ENCODE measurements at regions not wholly inside any gene's neighbourhood (a gene's known extent, or its start where the extent isn't known, plus 50 kb on each side); places are given as distances from the start of the nearest gene placed in this dataset.
"Not testable (repeated sequence)": the region's sequence is repeated elsewhere in the genome, so short reads cannot be mapped to it uniquely, and the experiment has no call there.

DNA sequence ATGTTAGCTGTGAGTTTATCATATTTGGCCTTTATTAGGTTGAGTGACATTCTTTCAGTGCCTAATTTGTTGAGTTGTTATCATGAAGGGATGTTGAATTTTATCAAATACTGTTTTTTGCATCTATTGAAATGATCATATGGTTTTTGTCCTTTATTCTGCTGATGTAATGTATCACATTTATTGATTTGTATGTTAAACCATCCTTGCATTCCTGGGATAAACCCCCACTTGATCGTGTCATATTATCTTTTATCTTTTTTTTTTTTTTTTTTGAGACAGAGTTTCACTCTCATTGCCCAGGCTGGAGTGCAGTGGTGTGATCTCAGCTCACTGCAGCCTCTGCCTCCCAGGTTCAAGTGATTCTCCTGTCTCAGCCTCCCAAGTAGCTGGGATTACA is 51.9 kb upstream of the MFGE8 start:
- intact Hi-C loops (cut with DNase I); DNase-seq: not testable (repeated sequence)

DNA sequence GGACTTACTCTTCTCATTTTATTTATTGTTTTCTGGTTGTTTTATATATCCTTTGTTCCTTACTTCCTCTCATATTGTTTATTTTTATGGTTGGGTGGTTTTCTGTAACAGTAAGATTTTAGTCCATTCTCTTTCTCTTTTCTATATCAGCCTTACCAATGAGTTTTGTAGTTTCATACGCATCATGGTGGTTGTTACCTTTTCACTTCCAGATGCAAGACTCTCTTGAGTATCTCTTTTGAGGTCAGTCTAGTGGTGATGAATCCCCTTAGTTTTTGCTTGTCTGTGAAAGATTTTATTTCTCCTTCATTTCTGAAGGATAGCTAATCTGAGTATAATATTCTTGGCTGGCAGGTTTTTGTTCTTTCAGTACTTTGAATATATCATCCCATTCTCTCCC is 57.1 kb upstream of the MFGE8 start:
- DNase-seq, result no peak
- intact Hi-C loops (cut with DNase I), result no loop called here

DNA sequence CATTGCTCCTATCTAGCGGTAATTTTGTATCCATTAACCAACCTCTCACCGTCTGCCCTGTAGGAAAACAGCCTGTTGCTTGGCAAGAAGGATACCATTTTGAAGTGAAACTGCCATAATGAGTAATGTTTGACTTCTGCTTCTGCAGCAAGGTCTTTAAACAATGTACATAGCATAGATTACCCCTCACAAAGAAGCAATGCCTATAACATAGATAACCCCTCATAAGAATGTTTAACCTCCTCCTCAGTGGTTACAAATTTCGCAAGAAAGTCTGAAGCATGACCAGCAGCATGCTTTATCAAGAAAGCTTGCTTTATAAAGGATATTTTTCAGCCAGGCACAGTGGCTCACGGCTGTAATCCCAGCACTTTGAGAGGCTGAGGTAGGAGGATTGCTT is 61.2 kb upstream of the MFGE8 start:
- DNase-seq, result no peak
- intact Hi-C loops (cut with DNase I), result no loop called here

DNA sequence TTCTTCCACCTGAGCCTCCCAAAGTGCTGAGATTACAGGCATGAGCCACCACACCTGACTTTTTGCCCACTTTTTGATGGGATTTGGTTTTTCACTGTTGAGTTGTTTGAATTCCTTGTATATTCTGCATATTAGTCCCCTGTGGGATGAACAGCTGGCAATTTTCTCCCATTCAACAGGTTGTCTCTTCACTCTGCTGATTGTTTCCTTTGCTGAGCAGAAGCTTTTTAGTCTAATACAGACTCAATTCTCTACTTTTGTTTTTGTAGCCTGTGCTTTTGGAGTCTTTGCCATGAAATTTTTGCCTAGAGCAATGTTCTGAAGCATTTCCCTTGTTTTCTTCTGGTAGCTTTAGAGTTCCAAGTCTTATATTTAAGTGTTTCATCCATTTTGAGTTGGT is 62.7 kb upstream of the MFGE8 start:
- intact Hi-C loops (cut with DNase I), result no loop called here
- DNase-seq, result no peak

DNA sequence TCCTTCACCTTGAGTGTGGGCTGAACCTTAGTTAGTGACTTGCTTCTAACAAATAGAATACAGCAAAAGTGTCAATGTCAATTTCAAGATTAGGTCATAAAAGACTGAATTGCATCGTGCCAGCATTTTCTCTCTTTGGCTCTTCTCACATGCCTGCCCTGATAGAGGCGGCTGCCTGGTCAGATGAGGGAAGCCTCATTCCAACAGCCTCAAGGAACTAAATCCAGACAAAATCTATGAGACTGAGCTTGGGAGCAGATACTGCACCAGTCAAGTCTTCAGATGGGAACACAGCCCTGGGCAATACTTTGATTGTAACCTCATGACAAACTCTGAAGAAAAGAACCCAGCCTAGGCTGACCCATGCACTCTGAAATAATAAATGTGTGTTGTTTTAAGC is 63.5 kb upstream of the MFGE8 start:
- no peak for DNase-seq
- intact Hi-C loops (cut with DNase I), result no loop called here

DNA sequence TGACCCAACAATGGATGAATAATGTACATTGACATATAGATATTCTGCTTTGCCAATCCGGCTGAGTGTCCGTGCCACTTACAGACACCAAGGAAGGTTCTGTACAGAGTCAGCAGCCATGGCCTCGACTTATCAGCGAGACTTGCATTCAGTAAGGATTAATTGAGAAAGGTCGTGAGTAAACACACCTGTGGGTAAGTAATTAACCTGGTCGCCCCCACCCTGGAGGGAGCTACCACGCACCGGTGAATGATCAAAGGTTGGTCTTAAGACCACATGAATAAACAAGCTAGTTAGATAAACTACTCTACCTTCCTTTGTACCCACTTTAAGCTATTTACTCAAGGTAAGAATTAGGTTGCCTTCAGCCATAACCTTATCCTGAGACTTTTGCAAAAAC is 66.5 kb upstream of the MFGE8 start:
- DNase-seq, result peak in 1 of 42 donors; percentile 28
- intact Hi-C loops (cut with DNase I), result no loop called here

DNA sequence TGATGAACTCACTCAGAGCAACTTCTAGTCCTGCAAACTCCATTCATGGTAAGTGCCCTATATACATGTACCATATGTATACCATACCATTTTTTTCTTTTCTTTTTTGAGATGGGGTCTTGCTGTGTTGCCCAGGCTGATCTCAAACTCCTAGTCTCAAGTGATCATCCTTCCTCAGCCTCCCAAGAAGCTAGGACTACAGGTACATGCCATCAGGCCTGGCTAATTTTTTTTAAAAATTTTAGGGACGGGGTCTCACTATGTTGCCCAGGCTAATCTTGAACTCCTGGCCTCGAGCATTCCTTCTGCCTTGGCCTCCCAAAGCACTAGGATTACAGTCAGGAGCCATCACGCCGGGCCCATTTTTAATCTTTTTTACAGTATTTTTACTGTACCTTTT is 67.3 kb upstream of the MFGE8 start:
- DNase-seq, result peak in 1 of 42 donors; percentile 6
- intact Hi-C loops (cut with DNase I), result no loop called here

DNA sequence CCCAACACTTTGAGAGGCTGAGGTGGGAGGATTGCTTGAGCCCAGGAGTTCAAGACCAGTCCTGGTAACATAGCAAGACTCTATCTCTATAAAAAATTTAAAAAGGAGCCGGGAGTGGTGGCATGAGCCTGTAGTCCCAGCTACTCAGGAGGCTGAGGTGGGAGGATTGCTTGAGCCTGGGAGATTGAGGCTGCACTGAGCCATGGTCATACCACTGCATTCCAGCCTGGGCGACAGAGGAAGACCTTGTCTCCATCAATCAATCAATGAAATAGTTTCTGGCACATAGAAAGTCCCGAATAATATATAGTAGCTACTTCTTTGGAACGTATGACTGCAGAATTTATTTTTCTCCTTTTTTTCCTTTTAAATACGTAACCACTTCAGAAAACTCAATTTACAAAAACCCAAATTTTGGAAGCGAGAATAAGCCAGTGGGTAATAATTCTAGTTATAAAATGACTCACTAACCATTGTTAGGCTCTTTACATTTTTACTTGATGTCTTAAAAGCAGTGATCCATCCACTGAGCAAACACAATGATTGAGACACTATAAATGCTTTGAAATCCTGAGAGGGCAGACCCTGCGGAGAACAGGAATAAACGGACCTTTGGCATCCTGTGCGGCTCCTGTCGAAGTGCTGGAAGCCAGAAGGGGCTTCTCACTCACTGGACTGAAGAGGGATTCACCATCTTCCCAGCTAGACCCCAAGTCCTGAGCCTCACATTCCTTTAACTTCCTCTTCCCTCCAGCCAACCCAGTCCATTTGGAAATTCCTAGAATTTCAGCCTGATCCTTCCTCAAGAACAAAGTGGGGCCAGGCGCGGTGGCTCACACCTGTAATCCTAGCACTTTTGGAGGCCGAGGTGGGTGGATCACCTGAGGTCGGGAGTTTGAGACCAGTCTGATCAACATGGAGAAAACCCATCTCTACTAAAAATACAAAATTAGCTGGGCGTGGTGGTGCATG is 68.4 kb upstream of the MFGE8 start:
- DNase-seq, result peak in 1 of 42 donors; percentile 17
- intact Hi-C loops (cut with DNase I), result no loop called here

DNA sequence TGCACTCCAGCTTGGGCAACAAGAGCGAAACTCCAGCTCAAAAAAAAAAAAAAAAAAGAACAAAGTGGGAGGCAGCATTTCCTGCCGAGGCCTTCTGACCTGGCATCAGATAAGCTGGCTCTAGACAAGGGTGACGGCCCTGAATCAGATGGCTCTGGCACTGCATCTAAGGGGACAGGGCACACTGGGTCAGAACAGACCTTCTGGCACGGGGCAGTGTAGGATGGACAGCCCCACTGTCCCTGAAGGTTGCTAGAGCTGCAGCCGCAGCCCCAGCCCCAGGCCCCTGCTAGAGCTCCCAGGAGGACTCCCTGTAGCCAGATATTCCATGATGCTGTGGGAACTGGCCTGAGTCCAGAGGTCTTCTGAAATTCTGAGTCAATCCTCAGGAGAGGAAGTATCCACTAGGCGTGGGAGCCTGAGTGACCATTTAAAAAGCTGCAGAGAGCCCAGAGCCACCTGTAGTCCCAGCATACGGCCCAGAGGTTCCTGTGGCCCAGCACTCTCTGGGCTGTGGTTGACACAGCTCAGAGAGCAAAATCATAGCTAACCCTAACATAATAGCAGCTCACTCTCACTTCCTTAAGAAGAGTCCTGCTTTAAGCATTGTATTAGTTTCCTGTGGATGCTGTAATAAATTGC is 69.2 kb upstream of the MFGE8 start:
- peak in 1 of 42 donors; percentile 32 for DNase-seq
- intact Hi-C loops (cut with DNase I), result no loop called here

DNA sequence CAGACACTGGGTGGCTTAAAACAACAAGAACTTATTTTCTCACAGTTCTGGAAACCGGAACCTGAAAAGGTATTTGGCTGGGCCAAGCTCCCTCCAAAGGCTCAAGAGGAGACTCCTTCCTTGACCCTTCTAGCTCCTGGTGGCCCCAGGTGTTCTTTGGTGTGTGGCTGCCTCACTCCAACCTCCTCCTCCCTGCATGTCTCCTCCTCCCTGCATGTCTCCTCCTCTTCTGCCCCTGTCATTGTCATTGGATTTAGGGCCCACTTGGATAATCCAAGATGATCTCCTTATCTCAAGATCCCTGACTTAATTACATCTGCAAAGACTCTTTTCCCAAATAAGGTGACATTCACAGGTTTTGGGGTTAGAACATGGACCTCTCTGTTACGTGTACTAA is 69.8 kb upstream of the MFGE8 start:
- peak in 1 of 42 donors; percentile 8 for DNase-seq
- intact Hi-C loops (cut with DNase I), result no loop called here

DNA sequence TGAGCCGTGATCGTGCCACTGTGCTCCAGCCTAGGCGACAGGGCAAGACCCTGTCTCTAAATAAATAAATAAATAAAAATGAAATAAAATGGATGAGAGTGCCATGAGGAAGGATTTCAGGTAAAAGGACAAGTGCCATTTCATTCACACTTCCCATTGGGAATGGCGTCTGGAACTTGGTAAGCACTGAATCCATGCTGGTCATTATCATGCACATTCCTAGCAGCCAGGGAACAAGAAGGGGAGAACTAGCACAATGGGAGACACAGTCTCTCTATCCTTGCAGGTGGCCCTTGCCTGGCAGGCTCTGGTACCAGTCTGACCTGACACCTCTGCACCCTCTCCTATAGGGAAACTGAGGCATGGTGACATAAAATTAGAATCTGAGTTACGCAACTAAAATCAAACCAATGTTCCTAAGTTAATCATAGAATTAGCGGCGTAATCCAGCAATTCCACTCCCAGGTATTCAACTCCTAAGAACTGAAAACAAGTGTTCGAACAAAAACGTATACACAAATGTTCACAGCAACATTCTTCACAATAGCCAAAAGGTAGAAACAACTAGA is 70.8 kb upstream of the MFGE8 start:
- no peak for DNase-seq
- intact Hi-C loops (cut with DNase I), result no loop called here

DNA sequence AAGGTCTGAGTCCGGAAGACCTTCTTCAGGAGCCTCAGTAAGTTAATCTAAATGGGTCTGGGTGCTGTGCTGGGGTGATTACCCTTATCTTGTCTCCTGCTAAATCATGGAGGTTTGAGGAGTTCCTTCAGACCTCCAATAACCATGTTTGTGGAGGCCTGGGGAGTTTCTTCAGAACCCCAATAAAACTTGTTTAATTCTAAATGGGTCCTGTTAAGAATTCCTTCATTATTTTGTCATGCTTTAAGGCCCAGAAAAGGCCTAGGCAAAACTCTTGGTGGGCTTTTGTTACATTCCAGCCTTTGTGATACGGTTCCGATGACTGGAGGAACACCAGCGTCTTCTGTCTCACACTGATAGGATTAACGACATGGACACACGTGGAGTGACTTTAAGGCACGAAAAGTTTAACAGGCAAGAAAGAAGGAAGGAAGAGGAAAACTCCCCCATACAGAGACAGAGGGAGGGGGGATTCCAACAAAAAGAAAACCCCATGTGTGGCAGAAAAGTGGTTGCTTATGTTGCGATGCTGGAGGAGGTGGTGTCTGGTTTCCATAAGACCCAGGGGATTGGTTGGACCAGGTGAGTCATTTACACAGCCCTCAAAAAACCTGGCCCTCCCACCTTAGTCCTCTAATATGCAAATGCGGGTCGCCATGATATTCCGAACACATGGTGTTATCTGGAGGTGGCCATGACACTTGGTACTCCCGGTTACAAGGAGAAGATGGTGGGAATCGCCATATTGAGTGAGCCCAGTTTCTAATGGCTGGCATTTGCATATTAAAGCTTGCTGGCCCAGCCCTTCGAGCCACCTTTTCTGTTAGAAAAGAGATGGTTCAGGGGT is 72.6 kb upstream of the MFGE8 start:
- DNase-seq, result peak in 1 of 42 donors; percentile 8
- intact Hi-C loops (cut with DNase I), result no loop called here

DNA sequence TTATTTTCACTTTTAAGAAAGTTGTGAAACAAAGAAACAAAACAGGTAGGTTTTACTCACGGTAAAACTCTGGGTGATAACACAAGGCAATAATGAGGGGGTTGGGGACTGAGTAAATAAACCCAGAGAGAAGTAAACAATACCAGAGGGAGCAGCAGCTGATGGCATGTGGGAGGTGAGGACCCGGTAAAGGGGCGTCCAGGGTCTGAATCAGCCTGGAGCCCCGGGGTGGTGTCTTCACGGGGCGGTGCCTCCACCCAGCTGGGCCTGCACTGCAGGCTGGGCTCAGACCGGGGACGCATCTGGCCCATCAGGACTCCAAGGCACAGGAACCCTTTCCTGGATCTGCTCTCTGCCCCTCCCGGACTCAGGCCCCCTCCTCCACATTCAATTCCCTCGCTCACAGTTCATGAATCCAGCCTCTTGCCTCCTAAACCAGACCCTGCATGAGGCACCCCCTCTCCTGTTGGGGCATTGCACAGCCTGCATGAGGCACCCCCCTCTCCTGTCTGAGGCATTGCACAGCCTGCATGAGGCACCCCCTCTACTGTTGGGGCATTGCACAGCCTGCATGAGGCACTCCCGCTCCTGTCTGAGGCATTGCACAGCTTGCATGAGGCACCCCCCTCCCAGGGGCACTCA is 73.9 kb upstream of the MFGE8 start:
- intact Hi-C loops (cut with DNase I), result no loop called here
- DNase-seq, result no peak

DNA sequence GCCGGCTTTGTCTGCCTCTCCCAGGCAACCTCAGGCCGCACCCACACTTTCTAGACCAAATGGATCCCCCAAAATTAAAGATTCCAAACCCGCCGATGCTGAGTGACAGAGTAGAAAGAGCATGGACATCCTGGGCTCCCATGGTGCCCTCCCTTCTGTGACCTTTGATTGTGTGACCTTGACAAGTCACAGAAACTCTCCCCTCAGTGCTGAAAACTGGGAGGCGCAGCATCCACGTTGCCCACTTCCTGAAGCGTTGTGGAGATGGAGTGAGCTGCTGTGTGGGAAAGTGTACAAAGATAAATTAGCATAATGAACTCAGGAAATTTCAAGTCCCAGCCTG is 74.4 kb upstream of the MFGE8 start:
- intact Hi-C loops (cut with DNase I), result no loop called here
- no peak for DNase-seq

DNA sequence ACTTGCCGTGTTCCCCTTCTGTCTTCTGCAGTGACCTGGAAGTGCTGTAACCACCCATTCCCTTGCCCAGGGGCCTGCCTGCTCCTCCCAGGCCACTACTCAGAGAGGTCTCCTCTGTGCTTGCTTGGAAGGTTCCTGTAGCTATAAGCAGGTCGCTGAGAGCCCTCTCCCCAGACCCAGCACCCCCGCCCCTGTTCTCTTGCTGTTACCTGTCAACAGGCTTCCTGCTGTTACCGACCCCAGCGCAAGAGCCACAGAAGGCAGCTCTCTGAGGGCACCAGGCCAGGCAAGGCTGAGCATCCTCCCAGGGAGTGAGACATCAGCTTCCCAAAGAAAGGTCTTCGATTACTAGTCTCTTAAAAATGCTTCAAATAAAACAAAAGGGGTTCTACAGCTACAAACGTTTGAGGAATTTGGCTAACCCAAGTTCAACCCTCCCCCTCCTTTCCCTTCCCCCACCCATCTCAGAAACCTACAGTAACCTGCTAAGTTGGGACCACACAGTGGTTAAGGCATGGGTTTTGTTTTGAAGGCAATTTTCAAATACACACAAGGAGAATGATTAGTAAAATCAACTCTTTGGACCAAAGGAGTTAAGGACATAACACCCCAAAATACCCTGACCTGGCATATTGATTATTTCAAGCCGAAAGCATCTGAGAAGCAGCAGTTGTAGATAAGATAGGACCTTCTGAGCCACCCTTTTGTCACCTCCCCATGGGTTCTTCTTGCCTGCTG is 74.9 kb upstream of the MFGE8 start:
- intact Hi-C loops (cut with DNase I), result no loop called here
- no peak for DNase-seq

DNA sequence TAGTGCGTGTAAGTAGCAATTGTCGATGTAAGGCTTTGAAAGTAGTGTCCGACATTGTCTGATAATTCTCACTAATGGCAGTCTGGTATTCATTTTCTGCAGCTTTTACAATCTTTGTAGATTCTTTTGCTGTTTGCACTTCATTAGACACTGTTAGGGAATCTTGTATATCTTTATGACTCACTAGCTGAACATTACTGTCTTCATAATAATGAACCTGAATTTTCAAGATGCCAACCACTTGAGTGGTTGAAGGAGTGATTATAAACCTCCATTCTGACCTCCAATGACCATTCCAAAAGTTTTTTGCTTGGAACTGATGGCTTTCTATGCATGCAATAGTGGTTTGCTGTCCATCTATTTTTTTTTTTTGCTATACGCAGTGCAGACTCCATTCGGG is 76.4 kb upstream of the MFGE8 start:
- intact Hi-C loops (cut with DNase I), result no loop called here
- DNase-seq, result no peak

DNA sequence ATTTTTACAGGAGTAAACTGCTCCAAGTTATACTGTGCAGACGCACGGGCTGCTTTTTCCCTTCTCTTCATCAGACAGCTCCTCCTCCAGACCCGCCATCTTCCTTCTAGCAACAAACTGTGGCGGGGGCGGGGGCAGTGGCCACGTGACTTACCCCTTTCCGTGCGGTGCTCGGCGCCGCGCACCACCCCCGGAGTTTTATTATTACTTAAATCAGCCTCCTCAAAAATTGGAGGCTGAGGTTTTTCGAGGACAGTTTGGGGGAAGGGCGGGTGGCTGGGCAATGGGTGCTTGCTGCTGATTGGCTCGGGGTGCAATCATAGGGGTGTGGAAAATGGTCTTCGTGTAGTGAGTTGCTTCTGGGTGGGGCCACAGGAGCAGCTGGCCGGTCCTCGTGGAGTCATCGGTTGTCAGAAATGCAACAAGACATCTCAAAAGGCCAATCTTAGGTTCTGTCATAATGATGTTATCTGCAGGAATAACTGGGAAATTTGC is 77.1 kb upstream of the MFGE8 start:
- peak in 35 of 42 donors; percentile 9 to 69 (median 28) for DNase-seq
- intact Hi-C loops (cut with DNase I), result no loop called here

DNA sequence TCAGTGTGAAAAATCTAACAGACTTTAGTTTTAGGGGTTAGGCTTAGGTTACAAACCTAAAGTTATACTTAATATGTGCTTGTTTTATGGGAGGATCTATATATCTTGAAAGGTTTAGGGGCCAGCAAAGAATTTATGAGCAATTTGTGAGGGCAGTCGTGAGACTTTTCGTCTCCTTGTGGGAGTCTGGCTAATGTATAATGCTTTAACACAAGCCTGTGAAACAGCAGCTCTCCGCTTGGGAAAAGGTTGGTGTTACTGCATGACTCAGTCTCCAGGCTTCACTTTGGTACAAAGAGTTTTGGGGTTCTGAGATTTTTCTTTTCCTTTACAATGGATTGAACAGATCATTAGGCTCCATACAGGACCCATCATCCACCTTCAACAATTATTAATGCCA is 79.0 kb upstream of the MFGE8 start:
- intact Hi-C loops (cut with DNase I), result no loop called here

More for the DNA sequence above, 79.0 kb upstream of the MFGE8 start:
- no peak for DNase-seq
